GM12873 (cell line): ENCODE measurements at regions not wholly inside any gene's neighbourhood (a gene's known extent, or its start where the extent isn't known, plus 50 kb on each side); places are given as distances from the start of the nearest gene placed in this dataset.

ENCODE experiments used
- CTCF ChIP-seq: IDR thresholded peaks from 2 replicates; pipeline ENCODE4 v1.5.1; 2012; ENCODE audit warnings: low read depth, mild to moderate bottlenecking, moderate library complexity, low read length, control low read depth; ENCODE audit not compliant: insufficient read depth; ENCODE audit errors: missing control alignments

- no peak for TF ChIP-seq CTCF
These were observed 349.5 kb upstream of the RGS6 start for GRCh38 chr14:71582705-71583104.

- TF ChIP-seq CTCF: no peak
These were observed 349.0 kb upstream of the RGS6 start for GRCh38 chr14:71583194-71583593.

GRCh38 chr14:71583705-71584104 lies 348.5 kb upstream of the RGS6 start:
- no peak for TF ChIP-seq CTCF

- no peak for TF ChIP-seq CTCF
These were observed 346.9 kb upstream of the RGS6 start for GRCh38 chr14:71585361-71585760.

GRCh38 chr14:71586131-71586897 lies 345.9 kb upstream of the RGS6 start:
- TF ChIP-seq CTCF: no peak

GRCh38 chr14:71588028-71588427 lies 344.2 kb upstream of the RGS6 start:
- TF ChIP-seq CTCF: no peak

GRCh38 chr14:71588576-71589215 lies 343.5 kb upstream of the RGS6 start:
- no peak for TF ChIP-seq CTCF
